NCI-H345 treated with DMSO at 0.1 percent for 48 hours (cell line): ENCODE measurements at regions not wholly inside any gene's neighbourhood (a gene's known extent, or its start where the extent isn't known, plus 50 kb on each side); places are given as distances from the start of the nearest gene placed in this dataset.
"Not testable (repeated sequence)": the region's sequence is repeated elsewhere in the genome, so short reads cannot be mapped to it uniquely, and the experiment has no call there.

ENCODE experiments used
- DNase-seq: peaks from one replicate; lab custom pipeline; 2025; ENCODE audit not compliant: unreplicated experiment; lab: John Stamatoyannopoulos, UW

DNA sequence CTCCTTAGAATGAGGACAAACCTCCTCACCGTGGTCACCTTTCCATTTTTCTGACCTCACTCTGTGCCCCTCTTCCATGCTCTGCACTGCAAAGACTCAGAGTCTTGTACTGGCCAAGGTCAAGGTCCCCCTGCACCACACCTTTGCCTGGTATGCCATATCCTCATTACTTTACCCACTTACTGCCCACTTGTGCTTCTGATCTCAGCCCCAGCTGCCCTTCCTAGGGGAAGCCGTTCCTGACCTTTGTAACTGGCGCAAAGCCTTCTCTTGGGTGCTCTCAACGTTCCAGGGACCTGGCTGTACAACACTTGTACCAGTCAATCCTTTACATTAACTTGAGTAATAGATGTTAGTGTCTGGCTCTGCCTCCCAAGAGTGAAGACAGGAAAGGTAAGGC is 256.0 kb downstream of the SV2B start:
- DNase-seq = no peak

DNA sequence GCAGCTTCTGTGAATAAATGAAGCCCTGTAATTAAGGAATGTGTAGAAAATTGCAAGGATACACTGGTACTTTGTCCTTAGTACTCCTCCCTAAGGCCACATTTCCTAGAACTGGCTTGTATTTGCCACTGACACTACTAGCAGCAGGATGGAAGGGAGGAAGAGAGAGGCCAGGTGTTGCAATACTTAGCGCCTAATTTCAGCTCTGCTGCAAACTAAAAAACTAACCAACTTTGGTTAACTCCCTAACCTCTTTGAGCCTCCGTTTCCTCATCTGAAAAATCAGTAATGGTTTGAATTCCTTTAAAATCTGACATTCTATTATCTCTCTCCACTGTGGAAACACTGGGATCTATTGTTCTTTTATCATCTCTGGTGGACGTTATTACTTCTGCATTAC is 257.0 kb downstream of the SV2B start:
- no peak for DNase-seq

- no peak for DNase-seq
Measured at GRCh38 chr15:91357486-91357885, 257.4 kb downstream of the SV2B start.

- DNase-seq = no peak
Measured at GRCh38 chr15:91358405-91358804, 258.3 kb downstream of the SV2B start.

GRCh38 chr15:91361696-91362095 is 261.6 kb downstream of the SV2B start:
- DNase-seq = not testable (repeated sequence)

DNA sequence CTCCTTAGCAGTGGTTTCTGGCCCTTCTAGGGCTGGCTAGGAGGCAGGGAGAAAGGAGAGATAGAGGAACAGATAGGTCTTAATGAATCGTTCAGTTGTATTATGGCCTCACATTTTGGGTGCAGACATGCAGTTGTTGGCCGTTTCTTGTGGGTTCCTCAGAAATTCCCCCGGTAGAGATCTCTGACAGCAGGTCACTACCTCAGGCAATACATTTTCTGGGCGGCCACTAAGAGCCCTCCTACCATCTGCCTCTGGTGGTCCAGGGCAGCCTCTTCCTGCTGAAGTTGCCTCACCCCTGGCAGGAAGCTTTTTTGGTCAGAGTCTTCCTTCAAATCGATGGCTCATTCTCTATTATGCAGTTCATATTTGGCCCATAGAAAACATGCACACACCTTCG is 266.1 kb downstream of the SV2B start:
- no peak for DNase-seq

DNA sequence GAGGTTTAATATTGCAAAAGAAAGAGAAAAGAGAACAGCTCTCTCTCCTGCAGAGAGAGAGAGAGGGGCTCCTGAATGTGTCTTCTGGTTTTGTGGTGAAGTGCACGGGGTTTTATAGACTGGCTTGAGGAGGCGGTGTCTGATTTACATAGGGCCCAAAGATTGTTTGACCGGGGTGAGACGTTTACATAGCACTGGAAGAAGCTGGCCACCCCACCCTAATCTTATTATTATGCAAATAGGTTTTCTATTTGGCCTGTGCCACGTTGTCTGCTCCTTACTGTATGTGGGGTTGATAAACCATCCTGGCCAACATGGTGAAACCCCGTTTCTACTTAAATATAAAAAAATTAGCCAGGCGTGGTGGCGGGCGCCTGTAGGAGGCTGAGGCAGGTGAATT is 268.6 kb downstream of the SV2B start:
- DNase-seq = no peak

DNA sequence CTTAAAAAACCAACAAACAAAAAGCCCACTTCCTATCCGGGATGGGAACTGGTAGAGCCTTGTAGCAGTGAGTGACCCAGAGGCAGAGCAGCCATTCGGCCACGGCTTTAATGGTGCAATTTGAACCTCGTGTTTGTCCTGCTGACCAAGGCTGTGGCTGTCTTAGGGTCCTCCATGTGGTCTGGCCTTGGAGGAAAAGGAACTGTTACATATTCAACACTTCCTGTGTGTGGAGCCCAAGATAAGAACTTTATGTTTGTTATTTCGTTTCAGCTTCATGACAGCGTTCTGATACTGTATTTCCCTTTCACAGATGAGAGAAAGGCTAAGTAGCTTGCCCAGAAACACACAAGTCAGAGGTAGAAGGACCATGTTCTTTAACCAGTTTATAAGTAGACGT is 269.8 kb downstream of the SV2B start:
- no peak for DNase-seq

GRCh38 chr15:91371345-91371744 is 271.3 kb downstream of the SV2B start:
- DNase-seq = not testable (repeated sequence)

DNA sequence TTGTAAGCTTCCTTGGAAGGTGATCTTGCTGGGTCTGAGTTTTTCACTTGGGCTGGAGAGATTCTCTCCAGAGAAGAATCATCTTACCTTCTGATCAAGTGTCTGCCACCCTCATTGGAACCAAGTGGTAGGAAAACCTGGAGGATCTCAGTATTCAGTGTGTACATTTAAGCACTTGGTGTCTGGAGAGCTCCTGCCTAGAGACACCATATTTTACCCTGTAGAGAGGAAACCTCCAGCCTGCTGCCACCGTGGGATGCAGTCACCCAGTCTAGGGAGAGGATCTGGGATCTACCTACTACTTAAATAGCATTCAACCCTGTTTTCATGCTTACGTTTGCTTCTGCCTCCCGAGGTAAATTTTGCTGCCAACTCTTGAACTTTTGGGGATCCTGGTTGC is 274.3 kb downstream of the SV2B start:
- DNase-seq = no peak

DNA sequence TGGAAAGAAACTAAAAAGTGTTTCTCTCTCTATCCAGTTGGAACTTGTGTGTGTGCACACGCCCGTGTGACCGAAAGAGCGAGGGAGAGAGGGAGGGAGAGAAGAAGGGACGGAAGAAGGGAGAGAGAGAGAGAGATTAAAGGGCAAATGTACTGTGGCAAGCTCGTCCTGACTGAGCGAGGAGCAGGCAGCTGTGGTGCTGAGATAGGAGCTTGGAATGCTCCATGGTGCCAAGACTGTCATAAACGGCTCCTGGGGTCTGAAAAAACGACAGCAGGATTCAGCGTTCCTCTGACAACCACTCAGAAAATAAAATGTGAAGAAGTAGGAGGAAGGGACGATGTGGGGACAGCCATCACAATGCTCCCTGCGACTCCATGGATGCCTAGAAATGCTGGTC is 276.0 kb downstream of the SV2B start:
- DNase-seq = no peak

DNA sequence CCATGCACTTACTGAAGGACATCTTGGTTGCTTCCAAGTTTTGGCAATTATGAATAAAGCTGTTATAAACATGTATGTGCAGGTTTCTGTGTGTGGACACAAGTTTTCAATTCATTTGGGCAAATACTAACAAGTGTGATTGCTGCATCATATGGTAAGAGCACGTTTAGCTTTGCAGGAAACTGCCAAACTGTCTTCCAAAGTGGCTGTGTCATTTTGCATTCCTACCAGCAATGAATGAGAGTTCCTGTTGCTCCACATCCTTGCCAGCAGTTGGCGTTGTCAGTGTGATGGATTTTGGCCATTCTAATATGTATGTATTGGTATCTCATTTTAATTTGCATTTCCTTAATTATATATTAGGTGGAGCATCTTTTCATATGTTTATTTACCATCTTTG is 280.1 kb downstream of the SV2B start:
- DNase-seq = no peak

DNA sequence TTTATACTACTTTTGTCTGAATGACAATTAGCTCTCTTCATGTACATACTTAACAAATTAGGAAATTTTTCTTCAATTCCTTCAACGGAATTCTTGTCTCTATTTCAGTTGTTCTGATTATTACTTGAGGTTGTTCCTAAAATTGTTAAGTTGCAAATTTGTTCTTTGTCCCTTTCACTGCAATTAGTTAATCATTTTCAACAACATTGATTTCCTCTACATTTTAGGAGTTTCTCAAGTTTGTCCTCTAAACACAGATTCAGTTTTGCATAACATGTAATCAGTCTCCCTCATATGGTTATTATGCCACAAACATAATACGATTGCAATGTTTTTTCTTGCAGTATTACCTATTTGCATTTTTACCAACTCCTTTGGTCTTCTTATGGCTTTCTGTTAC is 283.5 kb downstream of the SV2B start:
- no peak for DNase-seq

DNA sequence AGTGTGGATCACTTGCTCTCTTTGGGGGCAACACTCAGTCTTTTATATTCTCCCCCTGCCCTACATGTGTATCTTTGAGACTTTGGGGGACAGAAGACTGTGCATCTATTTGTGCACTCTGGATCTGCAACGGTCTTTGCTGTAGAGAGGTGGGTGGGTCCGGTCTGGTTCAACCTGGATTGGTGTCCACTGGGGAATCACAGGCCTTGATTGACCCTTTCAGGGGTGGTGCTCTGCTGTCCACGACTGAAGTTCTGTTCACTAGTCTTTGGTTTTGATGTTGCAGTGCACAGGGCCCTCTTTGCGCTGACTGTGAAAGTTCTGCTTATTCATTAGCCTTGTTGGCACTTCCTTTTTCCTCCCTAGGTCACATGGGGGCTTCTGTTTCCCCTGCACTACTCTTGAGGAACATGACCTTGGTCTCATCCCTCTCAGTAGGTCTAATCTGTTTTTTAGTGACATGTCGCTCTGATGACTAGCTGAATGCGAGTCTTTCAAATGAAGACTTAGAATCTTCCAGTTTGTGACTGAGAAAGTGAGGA is 284.2 kb downstream of the SV2B start:
- DNase-seq = no peak

GRCh38 chr15:91385311-91385710 is 285.3 kb downstream of the SV2B start:
- no peak for DNase-seq

DNA sequence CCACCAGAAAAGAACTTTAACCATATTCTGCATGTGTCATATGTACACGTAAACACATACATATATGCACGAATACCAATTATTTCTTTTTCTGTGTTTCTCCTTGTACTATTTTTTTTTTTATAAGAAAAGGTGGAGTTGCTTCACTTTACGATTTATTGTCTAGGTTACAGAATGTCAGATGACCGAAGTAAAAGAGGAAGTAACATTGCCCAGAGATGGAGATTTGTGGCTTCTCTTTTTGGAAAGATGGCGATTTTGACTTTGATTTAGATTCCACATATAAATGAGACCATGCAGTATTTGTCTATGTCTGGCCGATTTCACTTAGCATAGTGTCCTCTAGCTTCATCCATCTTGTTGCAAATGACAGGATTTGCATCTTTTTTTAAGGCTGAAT is 293.1 kb downstream of the SV2B start:
- DNase-seq = no peak

GRCh38 chr15:91400481-91400880 is 300.4 kb downstream of the SV2B start:
- DNase-seq = no peak

- DNase-seq = no peak
Measured at GRCh38 chr15:91407269-91407889, 307.3 kb downstream of the SV2B start.

DNA sequence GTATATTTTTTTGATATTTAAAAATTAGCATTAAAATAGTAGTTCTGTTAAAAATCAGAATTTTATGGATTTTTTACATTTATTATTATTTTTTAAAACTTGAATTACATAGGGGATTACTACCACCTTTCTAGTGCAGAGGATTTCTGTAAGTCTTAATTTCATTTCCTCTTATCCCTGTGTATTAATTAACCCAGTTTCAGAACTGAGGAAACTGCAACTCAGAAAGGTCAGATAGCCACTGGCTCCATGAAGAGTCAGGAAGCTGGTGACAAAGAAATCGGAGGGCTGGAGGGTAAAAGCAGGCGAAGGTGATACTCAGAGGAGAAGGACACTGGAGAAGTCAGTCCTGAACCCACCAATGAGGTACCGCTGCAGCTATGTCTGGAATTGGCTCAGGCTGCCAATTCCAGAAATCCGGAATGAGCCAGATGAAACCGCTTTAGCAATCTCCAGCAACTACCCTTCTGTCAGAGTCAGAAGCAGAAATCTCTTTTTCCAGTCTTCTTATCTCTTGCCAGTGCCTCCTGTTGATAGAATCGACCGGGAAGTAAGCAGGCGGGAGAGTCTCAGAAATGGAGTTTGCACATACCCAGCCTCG is 308.5 kb downstream of the SV2B start:
- no peak for DNase-seq

- DNase-seq = no peak
Measured at GRCh38 chr15:91409387-91409786, 309.3 kb downstream of the SV2B start.

GRCh38 chr15:91411586-91411985 is 311.5 kb downstream of the SV2B start:
- DNase-seq = no peak

DNA sequence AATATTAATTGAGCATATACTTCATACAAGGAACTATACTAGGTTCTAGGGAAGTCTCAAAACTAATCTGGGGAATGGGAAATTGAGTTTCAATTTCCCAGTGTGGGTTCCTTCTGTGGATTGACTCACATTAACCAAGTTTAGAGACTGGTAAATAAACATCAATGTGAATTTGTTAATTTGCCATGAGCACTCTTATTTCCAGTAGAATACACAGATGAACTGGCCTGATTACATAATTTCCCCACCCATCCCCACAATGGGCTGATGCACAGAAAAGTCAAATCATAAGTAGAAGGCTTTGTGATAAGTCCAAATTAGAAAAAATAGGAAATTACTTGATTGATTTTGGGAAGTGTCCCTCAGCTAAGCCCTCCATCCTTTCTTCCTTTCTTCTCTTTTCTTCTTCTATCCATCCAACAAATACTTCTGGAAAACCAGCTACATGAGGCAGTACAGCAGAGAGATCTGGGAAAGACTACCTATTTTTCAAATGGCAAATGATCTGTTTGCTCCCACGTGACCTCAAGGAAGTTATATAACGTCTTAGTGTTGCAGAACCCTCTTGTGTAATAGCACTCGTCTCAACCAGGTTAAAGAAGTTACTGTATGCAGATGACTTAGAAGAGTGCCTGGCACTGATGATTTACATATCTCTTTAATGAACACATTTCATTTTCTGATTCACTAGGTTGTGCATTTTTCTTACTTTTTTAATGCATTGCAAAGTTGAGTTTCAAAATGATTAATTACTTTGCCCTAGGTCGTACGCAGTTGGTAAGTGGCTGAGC is 312.3 kb downstream of the SV2B start:
- no peak for DNase-seq
